Panc1 (cell line): ENCODE measurements at regions not wholly inside any gene's neighbourhood (a gene's known extent, or its start where the extent isn't known, plus 50 kb on each side); places are given as distances from the start of the nearest gene placed in this dataset.

ENCODE experiments used
- ATAC-seq: fragments of 200-7000 bp; cut with Tn5 transposase; 2 replicates; pipeline ENCODE4 v1.9.1; 2020; ENCODE audit warnings: mild to moderate bottlenecking, moderate library complexity
- BruUV-seq: library from RNA; stranded (reverse); fragments of 400-500 nt; replicated peaks from 2 replicates; lab custom pipeline; 2021; lab: Mats Ljungman, UMichigan
- CTCF ChIA-PET: fragments of 300-600 bp; sonication (Branson Sonifier 250); formaldehyde crosslinking; loops from one replicate; lab custom pipeline; 2022; ENCODE audit warnings: antibody characterized with exemption; lab: Charles Lee
- POLR2A ChIA-PET: fragments of 300-600 bp; sonication (Branson Sonifier 250); formaldehyde crosslinking; loops from one replicate; lab custom pipeline; 2022; ENCODE audit warnings: antibody characterized with exemption; lab: Charles Lee
- DNase-seq: peaks from one replicate; pipeline ENCODE4 v3.0.0-alpha.2; 2010; ENCODE audit warnings: low read depth, low spot score
- H3K27ac ChIP-seq: 2 replicates; pipeline ENCODE4 v1.5.1; 2011; ENCODE audit warnings: mild to moderate bottlenecking, low read length, inconsistent platforms
- H3K27me3 ChIP-seq: fragments of 200-500 bp; sonication (Bioruptor generic); 2 replicates; pipeline ENCODE4 v1.6.0; 2014; ENCODE audit warnings: low read length, inconsistent platforms; ENCODE audit not compliant: control insufficient read depth, insufficient read depth
- H3K36me3 ChIP-seq: fragments of 200-500 bp; sonication (Bioruptor generic); 2 replicates; pipeline ENCODE4 v1.5.1; 2014; ENCODE audit warnings: inconsistent platforms, mild to moderate bottlenecking, low read length, moderate library complexity; ENCODE audit not compliant: control insufficient read depth, insufficient read depth
- H3K4me1 ChIP-seq: 2 replicates; pipeline ENCODE4 v1.5.1; 2011; ENCODE audit warnings: inconsistent platforms, mild to moderate bottlenecking, low read length, moderate library complexity; ENCODE audit not compliant: control insufficient read depth, insufficient read depth
- H3K4me3 ChIP-seq, 2 experiments: 2 replicates each; pipeline ENCODE4 v1.5.1; 2011 to 2012; ENCODE audit warnings: low read depth in 2 of 2, low read length in 2 of 2, mild to moderate bottlenecking in 2 of 2, inconsistent platforms in 1 of 2, moderate library complexity in 1 of 2
- H3K9me3 ChIP-seq: fragments of 200-500 bp; sonication (Bioruptor generic); 2 replicates; pipeline ENCODE4 v1.5.1; 2014; ENCODE audit warnings: low read depth, mild to moderate bottlenecking, inconsistent platforms, low read length, moderate library complexity; ENCODE audit not compliant: control insufficient read depth, insufficient read depth
- CTCF ChIP-seq: fragments of 450-650 bp; IDR thresholded peaks from 2 replicates; pipeline ENCODE4 v1.5.1; 2017; ENCODE audit warnings: mild to moderate bottlenecking
- POLR2AphosphoS5 ChIP-seq: IDR thresholded peaks from 2 replicates; pipeline ENCODE4 v1.6.1; 2012; ENCODE audit warnings: mild to moderate bottlenecking, low read depth, low read length, moderate library complexity
- SIN3A ChIP-seq: IDR thresholded peaks from 2 replicates; pipeline ENCODE4 v1.6.1; 2012; ENCODE audit warnings: low read depth, mild to moderate bottlenecking, low read length, moderate library complexity, borderline replicate concordance; ENCODE audit not compliant: insufficient read depth
- TCF7L2 ChIP-seq: IDR thresholded peaks from 2 replicates; pipeline ENCODE4 v1.6.1; 2011; ENCODE audit warnings: mild to moderate bottlenecking, low read depth, low read length, inconsistent platforms
- in situ Hi-C: cut with HindIII; loops from 2 replicates; pipeline ENCODE4 v1.10.0; 2016; ENCODE audit warnings: low sequenced_read_pairs, low pct_unique_long_range_greater_than_20kb
- intact Hi-C: fragments of 100-400 bp; cut with micrococcal nuclease; formaldehyde crosslinking; loops from one replicate; pipeline ENCODE4 v1.10.0; 2022; ENCODE audit not compliant: unreplicated experiment
- TF ChIP-seq, protein P1 (sequence below), 2 experiments: IDR thresholded peaks; 2 replicates each; pipeline ENCODE4 v1.6.1; 2011 to 2012; ENCODE audit warnings: low read depth in 2 of 2, control low read depth in 1 of 2, low read length in 1 of 2, mild to moderate bottlenecking in 1 of 2, moderate library complexity in 1 of 2; ENCODE audit not compliant: insufficient read depth in 1 of 2

GRCh38 chr1:82388679-82389078 is 587.9 kb downstream of the ADGRL2 start:
- ATAC-seq: no peak
- intact Hi-C loops: loop anchor here (10.0 kb wide), 1 partner anchor 226 kb away; no protein-coding TSS in a partner anchor
- ChIA-PET CTCF (no interaction called here), POLR2A (no interaction called here)
- no TSS peak for BruUV-seq
- TF ChIP-seq, protein P1, sequence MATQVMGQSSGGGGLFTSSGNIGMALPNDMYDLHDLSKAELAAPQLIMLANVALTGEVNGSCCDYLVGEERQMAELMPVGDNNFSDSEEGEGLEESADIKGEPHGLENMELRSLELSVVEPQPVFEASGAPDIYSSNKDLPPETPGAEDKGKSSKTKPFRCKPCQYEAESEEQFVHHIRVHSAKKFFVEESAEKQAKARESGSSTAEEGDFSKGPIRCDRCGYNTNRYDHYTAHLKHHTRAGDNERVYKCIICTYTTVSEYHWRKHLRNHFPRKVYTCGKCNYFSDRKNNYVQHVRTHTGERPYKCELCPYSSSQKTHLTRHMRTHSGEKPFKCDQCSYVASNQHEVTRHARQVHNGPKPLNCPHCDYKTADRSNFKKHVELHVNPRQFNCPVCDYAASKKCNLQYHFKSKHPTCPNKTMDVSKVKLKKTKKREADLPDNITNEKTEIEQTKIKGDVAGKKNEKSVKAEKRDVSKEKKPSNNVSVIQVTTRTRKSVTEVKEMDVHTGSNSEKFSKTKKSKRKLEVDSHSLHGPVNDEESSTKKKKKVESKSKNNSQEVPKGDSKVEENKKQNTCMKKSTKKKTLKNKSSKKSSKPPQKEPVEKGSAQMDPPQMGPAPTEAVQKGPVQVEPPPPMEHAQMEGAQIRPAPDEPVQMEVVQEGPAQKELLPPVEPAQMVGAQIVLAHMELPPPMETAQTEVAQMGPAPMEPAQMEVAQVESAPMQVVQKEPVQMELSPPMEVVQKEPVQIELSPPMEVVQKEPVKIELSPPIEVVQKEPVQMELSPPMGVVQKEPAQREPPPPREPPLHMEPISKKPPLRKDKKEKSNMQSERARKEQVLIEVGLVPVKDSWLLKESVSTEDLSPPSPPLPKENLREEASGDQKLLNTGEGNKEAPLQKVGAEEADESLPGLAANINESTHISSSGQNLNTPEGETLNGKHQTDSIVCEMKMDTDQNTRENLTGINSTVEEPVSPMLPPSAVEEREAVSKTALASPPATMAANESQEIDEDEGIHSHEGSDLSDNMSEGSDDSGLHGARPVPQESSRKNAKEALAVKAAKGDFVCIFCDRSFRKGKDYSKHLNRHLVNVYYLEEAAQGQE (IDR thresholded peaks at IDR 0.05; ENCODE audit: insufficient read depth in 1 of 2, low read depth in 2 of 2, low read length in 1 of 2): no peak
- no peak for TF ChIP-seq SIN3A
- TF ChIP-seq TCF7L2: no peak
- TF ChIP-seq CTCF: no peak
- TF ChIP-seq POLR2AphosphoS5: no peak
- no peaks in the 10 kb centered on the region for H3K36me3 ChIP-seq
- no peak overlapping the region for H3K4me3 ChIP-seq
- H3K4me1 ChIP-seq: no peaks in the 10 kb centered on the region
- in situ Hi-C loops: no loop called here
- H3K27me3 ChIP-seq: no peaks in the 10 kb centered on the region
- H3K27ac ChIP-seq: no peak overlapping the region
- H3K9me3 ChIP-seq: no peaks in the 10 kb centered on the region
- DNase-seq: no peak

DNA sequence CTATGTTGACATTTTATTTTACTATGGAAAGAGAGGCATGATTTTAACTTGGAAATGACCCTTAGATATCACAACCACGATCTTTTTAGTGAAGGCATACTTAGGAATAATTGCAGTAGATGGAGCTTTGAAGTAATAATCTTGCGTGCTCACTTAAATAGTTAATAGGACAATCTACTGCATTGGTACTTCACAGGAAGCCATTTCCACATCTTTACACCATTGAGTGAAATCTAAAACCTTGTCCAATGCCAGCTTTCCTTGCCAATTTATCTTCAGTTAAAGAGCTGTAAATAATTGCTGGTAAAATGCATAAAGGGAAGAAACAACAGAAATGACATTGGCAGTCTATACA is 586.3 kb downstream of the ADGRL2 start:
- in situ Hi-C loops: no loop called here
- ChIA-PET POLR2A (interaction anchor here (0.6 kb wide), 1 partner anchor 269 kb away, joined by 3 read pairs; no protein-coding TSS in a partner anchor), CTCF (no interaction called here)
- Histone ChIP-seq H3K4me3 (no peak overlapping the region), H3K9me3 (no peaks in the 10 kb centered on the region), H3K27me3 (no peaks in the 10 kb centered on the region), H3K27ac (no peak overlapping the region), H3K4me1 (no peaks in the 10 kb centered on the region), H3K36me3 (no peaks in the 10 kb centered on the region)
- BruUV-seq: no TSS peak
- DNase-seq (no peak), ATAC-seq (no peak)
- TF ChIP-seq TCF7L2 (no peak), SIN3A (no peak), CTCF (no peak), POLR2AphosphoS5 (no peak)
- TF ChIP-seq, protein P1 (IDR thresholded peaks at IDR 0.05; ENCODE audit: insufficient read depth in 1 of 2, low read depth in 2 of 2, low read length in 1 of 2): no peak
- intact Hi-C loops: loop anchor here (10.0 kb wide), 1 partner anchor 228 kb away; no protein-coding TSS in a partner anchor
